A549 (cell line): ENCODE measurements at regions not wholly inside any gene's neighbourhood (a gene's known extent, or its start where the extent isn't known, plus 50 kb on each side); places are given as distances from the start of the nearest gene placed in this dataset.

ENCODE experiments used
- ATAC-seq, 2 experiments: fragments of 200-7000 bp in 1 of 2; fragments of >200 bp in 1 of 2; cut with Nextera tagmentation in 1 of 2; cut with Tn5 transposase in 1 of 2; 3 replicates each; pipeline versions ENCODE4 v1.8.0 to v1.9.1; 2018 to 2020; ENCODE audit warnings: mild to moderate bottlenecking in 1 of 2, moderate library complexity in 1 of 2
- CTCF ChIA-PET: fragments of 300-600 bp; sonication (Branson Sonifier 250); formaldehyde crosslinking; extraction: SDS; loops from one replicate; lab custom pipeline; 2021; ENCODE audit warnings: antibody characterized with exemption, inconsistent platforms; lab: Yijun Ruan, JAX
- POLR2A ChIA-PET: fragments of 350-600 bp; formaldehyde crosslinking; extraction: SDS; loops from one replicate; lab custom pipeline; 2021; ENCODE audit warnings: antibody characterized with exemption, inconsistent platforms; lab: Yijun Ruan, JAX
- DNase-seq, 2 experiments: peaks; one replicate each; pipeline versions ENCODE4 v3.0.0 to v3.0.0-alpha.2; 2011 to 2016; ENCODE audit warnings: low read depth in 1 of 2, low spot score in 1 of 2
- FAIRE-seq: peaks from 2 replicates; lab custom pipeline; 2011; peaks lifted over from hg19 to GRCh38; lab: Jason Lieb, UNC
- H3K27ac ChIP-seq, 2 experiments: fragments of >200 bp; sonication (Bioruptor Twin); formaldehyde crosslinking; 3 replicates each; pipeline ENCODE4 v1.5.1; 2016 to 2017
- H3K4me1 ChIP-seq: fragments of >200 bp; sonication (Bioruptor Twin); formaldehyde crosslinking; 3 replicates; pipeline ENCODE4 v1.6.1; 2016
- H3K4me2 ChIP-seq: fragments of >200 bp; sonication (Bioruptor Twin); formaldehyde crosslinking; 3 replicates; pipeline ENCODE4 v1.6.1; 2016
- H3K4me3 ChIP-seq: fragments of >200 bp; sonication (Bioruptor Twin); formaldehyde crosslinking; 3 replicates; pipeline ENCODE4 v1.5.1; 2016
- H3K9me3 ChIP-seq: fragments of >200 bp; sonication (Bioruptor Twin); formaldehyde crosslinking; 3 replicates; pipeline ENCODE4 v1.6.1; 2016
- ATOH8 ChIP-seq: fragments of 250-450 bp; sonication (Bioruptor Pico); IDR thresholded peaks from 2 replicates; pipeline ENCODE4 v1.5.0; 2020; ENCODE audit warnings: low read depth, mild to moderate bottlenecking, moderate library complexity
- BHLHE40 ChIP-seq: IDR thresholded peaks from 2 replicates; pipeline ENCODE4 v1.6.1; 2012; ENCODE audit warnings: low read depth, low read length, inconsistent platforms
- EP300 ChIP-seq, 2 experiments: fragments of >200 bp; sonication (Bioruptor Twin); formaldehyde crosslinking; IDR thresholded peaks; 2 replicates in 1 of 2; 3 replicates in 1 of 2; pipeline ENCODE4 v1.6.1; 2016 to 2017
- FOSB ChIP-seq: fragments of 250-450 bp; sonication (Bioruptor Pico); IDR thresholded peaks from 2 replicates; pipeline ENCODE4 v1.5.0; 2020; ENCODE audit warnings: mild to moderate bottlenecking, moderate library complexity
- FOSL2 ChIP-seq, 2 experiments: fragments of 450-650 bp in 1 of 2; fragments of >200 bp in 1 of 2; sonication (Bioruptor Twin) in 1 of 2; formaldehyde crosslinking; IDR thresholded peaks; 2 replicates each; pipeline versions ENCODE4 v1.5.0 to v1.6.1; 2016 to 2020; ENCODE audit warnings: mild to moderate bottlenecking in 1 of 2, moderate library complexity in 1 of 2
- HDAC2 ChIP-seq: fragments of 200-600 bp; sonication (generic); IDR thresholded peaks from 2 replicates; pipeline ENCODE4 v1.6.1; 2016
- HEYL ChIP-seq: fragments of 250-450 bp; sonication (Bioruptor Pico); IDR thresholded peaks from 2 replicates; pipeline ENCODE4 v1.8.0; 2021; ENCODE audit warnings: mild to moderate bottlenecking, moderate library complexity
- HOXB13 ChIP-seq: fragments of 250-450 bp; sonication (Bioruptor Pico); IDR thresholded peaks from 2 replicates; pipeline ENCODE4 v1.5.0; 2020; ENCODE audit warnings: low read depth, mild to moderate bottlenecking, moderate library complexity
- JUNB ChIP-seq: fragments of >200 bp; sonication (Bioruptor Twin); formaldehyde crosslinking; IDR thresholded peaks from 2 replicates; pipeline ENCODE4 v1.6.1; 2016
- KDM1A ChIP-seq: fragments of 200-600 bp; sonication (generic); IDR thresholded peaks from 2 replicates; pipeline ENCODE4 v1.6.1; 2016; ENCODE audit warnings: low read depth, mild to moderate bottlenecking
- KDM5A ChIP-seq: fragments of 200-600 bp; sonication (generic); IDR thresholded peaks from 2 replicates; pipeline ENCODE4 v1.6.1; 2016; ENCODE audit warnings: antibody characterized with exemption, mild to moderate bottlenecking
- MAFK ChIP-seq: fragments of 450-650 bp; IDR thresholded peaks from 2 replicates; pipeline ENCODE4 v1.6.1; 2014; ENCODE audit not compliant: partially characterized antibody
- MAX ChIP-seq: IDR thresholded peaks from 2 replicates; pipeline ENCODE4 v1.6.1; 2012
- MAZ ChIP-seq: fragments of 150-350 bp; IDR thresholded peaks from 2 replicates; pipeline ENCODE4 v1.6.1; 2014; ENCODE audit warnings: antibody characterized with exemption, low read depth, low read length, borderline replicate concordance
- NR3C1 ChIP-seq: fragments of >200 bp; sonication (Bioruptor Twin); formaldehyde crosslinking; IDR thresholded peaks from 3 replicates; pipeline ENCODE4 v1.6.1; 2017
- POLR2A ChIP-seq: IDR thresholded peaks from 2 replicates; pipeline ENCODE4 v1.6.1; 2012; ENCODE audit warnings: mild to moderate bottlenecking, low read length
- POLR2AphosphoS2 ChIP-seq: conservative IDR thresholded peaks from 2 replicates; pipeline ENCODE4 v1.6.1; 2012; ENCODE audit warnings: low read length, improper control_type of control experiment, inconsistent platforms
- RAD21 ChIP-seq, 2 experiments: fragments of >200 bp in 1 of 2; sonication (Bioruptor Twin) in 1 of 2; formaldehyde crosslinking in 1 of 2; IDR thresholded peaks in 1 of 2; conservative IDR thresholded peaks in 1 of 2; 2 replicates in 1 of 2; 3 replicates in 1 of 2; pipeline ENCODE4 v1.6.1; 2012 to 2018; ENCODE audit warnings: inconsistent platforms in 1 of 2
- RARB ChIP-seq: fragments of 250-450 bp; sonication (Bioruptor Pico); IDR thresholded peaks from 2 replicates; pipeline ENCODE4 v1.8.0; 2021; ENCODE audit warnings: mild to moderate bottlenecking, moderate library complexity
- RFX5 ChIP-seq: fragments of 450-650 bp; IDR thresholded peaks from 2 replicates; pipeline ENCODE4 v1.7.1; 2014; ENCODE audit warnings: antibody characterized with exemption, mild to moderate bottlenecking, moderate library complexity
- RNF2 ChIP-seq: fragments of 200-600 bp; sonication (generic); IDR thresholded peaks from 2 replicates; pipeline ENCODE4 v1.6.1; 2016; ENCODE audit warnings: low read depth, mild to moderate bottlenecking, antibody characterized with exemption, moderate library complexity, borderline replicate concordance
- SMC3 ChIP-seq: fragments of >200 bp; sonication (Bioruptor Twin); formaldehyde crosslinking; IDR thresholded peaks from 3 replicates; pipeline ENCODE4 v1.6.1; 2018; ENCODE audit warnings: inconsistent platforms
- TFCP2L1 ChIP-seq: fragments of 250-450 bp; sonication (Bioruptor Pico); IDR thresholded peaks from 2 replicates; pipeline ENCODE4 v1.5.0; 2021; ENCODE audit warnings: mild to moderate bottlenecking
- ZFP36 ChIP-seq: fragments of 450-650 bp; IDR thresholded peaks from 2 replicates; pipeline ENCODE4 v1.6.1; 2014; ENCODE audit warnings: borderline replicate concordance; ENCODE audit not compliant: partially characterized antibody
- WGBS: methylation state at CpG from one replicate; pipeline ENCODE4 v1.1.6; 2017; ENCODE audit errors: missing lambda C conversion rate; 5-methylcytosine and 5-hydroxymethylcytosine counted together
- TF ChIP-seq, protein P1 (sequence below): IDR thresholded peaks from 2 replicates; pipeline ENCODE4 v1.6.1; 2012
- TF ChIP-seq, protein P2 (sequence below): fragments of >200 bp; sonication (Bioruptor Twin); formaldehyde crosslinking; IDR thresholded peaks from 2 replicates; pipeline ENCODE4 v1.6.1; 2016

GRCh38 chr13:22229916-22230315, 559.0 kb downstream of the FGF9 start:
- 52% methylated on average over 5 of the region's 5 CpGs for WGBS
- no peak for TF ChIP-seq RNF2
- TF ChIP-seq, protein P1, sequence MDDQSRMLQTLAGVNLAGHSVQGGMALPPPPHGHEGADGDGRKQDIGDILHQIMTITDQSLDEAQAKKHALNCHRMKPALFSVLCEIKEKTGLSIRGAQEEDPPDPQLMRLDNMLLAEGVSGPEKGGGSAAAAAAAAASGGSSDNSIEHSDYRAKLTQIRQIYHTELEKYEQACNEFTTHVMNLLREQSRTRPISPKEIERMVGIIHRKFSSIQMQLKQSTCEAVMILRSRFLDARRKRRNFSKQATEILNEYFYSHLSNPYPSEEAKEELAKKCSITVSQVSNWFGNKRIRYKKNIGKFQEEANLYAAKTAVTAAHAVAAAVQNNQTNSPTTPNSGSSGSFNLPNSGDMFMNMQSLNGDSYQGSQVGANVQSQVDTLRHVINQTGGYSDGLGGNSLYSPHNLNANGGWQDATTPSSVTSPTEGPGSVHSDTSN: no peak
- no peak for TF ChIP-seq MAFK
- TF ChIP-seq ZFP36: no peak
- no peak for TF ChIP-seq RAD21 (conservative IDR thresholded peaks at IDR 0.05 in 1 of 2, IDR thresholded peaks at IDR 0.05 in 1 of 2)
- POLR2A ChIA-PET: no interaction called here
- ATAC-seq (no peak), FAIRE-seq (no peak), DNase-seq (no peak)
- Histone ChIP-seq H3K4me3 (no peak overlapping the region), H3K4me2 (no peak overlapping the region), H3K4me1 (no peaks in the 10 kb centered on the region), H3K9me3 (no peaks in the 10 kb centered on the region), H3K27ac (no peak overlapping the region)
- CTCF ChIA-PET: no interaction called here

DNA sequence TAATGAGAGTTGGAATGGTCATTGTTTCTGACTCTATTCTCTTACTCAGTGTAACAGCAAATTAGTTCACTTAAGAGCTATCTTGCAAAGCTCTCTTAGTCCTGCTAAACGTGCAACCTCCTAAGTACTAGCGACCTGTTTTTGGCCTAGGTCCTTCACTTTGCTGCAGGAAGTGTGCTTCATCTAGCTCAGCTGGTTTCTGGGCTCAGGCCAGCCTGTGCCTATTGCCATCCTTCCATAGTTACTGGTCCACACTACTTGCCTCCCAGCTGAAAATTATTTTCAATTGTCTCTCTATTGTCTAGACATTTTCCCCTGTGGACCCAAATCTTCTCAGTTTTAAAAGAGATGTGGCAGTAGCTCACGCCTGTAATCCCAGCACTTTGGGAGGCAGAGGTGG, 561.3 kb downstream of the FGF9 start:
- TF ChIP-seq RARB (no peak), HOXB13 (CRISPR knock-in tag) (no peak), TFCP2L1 (no peak), BHLHE40 (no peak), POLR2A (no peak), NR3C1 (no peak), MAZ (no peak), ATOH8 (CRISPR knock-in tag) (no peak), JUNB (no peak), FOSB (no peak), RAD21 (conservative IDR thresholded peaks at IDR 0.05 in 1 of 2, IDR thresholded peaks at IDR 0.05 in 1 of 2) (no peak), FOSL2 (IDR thresholded peaks at IDR 0.05) (no peak), FOSL2 (CRISPR knock-in tag; IDR thresholded peaks at IDR 0.05) (no peak), KDM5A (no peak), HDAC2 (no peak), MAX (no peak), RFX5 (no peak), ZFP36 (no peak)
- TF ChIP-seq, protein P1: no peak
- TF ChIP-seq, protein P2, sequence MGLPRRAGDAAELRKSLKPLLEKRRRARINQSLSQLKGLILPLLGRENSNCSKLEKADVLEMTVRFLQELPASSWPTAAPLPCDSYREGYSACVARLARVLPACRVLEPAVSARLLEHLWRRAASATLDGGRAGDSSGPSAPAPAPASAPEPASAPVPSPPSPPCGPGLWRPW: no peak
- Histone ChIP-seq H3K4me3 (no peak overlapping the region), H3K4me1 (no peaks in the 10 kb centered on the region), H3K27ac (no peak overlapping the region), H3K9me3 (no peaks in the 10 kb centered on the region), H3K4me2 (no peak overlapping the region)
- DNase-seq: no peak
- no peak for FAIRE-seq
- ChIA-PET CTCF (interaction anchor here (0.7 kb wide), 1 partner anchor 11 kb away, joined by 3 read pairs; no protein-coding TSS in a partner anchor), POLR2A (no interaction called here)
- no peak for ATAC-seq
- 17% methylated on average over 3 of the region's 3 CpGs for WGBS

- no peak for DNase-seq
- 29% methylated on average over 1 of the region's 2 CpGs for WGBS
- ChIA-PET POLR2A (no interaction called here), CTCF (no interaction called here)
- Histone ChIP-seq H3K4me1 (no peaks in the 10 kb centered on the region), H3K4me2 (no peak overlapping the region), H3K4me3 (no peak overlapping the region), H3K9me3 (no peaks in the 10 kb centered on the region), H3K27ac (no peak overlapping the region)
- TF ChIP-seq POLR2AphosphoS2: no peak
- no peak for TF ChIP-seq HEYL (CRISPR knock-in tag)
- TF ChIP-seq KDM1A: no peak
- no peak for TF ChIP-seq EP300 (IDR thresholded peaks at IDR 0.05)
- TF ChIP-seq SMC3: no peak
- no peak for FAIRE-seq
- no peak for ATAC-seq
Measured at GRCh38 chr13:22235285-22235949, 564.5 kb downstream of the FGF9 start.
